ENCODE measurements at regions not wholly inside any gene's neighbourhood (a gene's known extent, or its start where the extent isn't known, plus 50 kb on each side); places are given as distances from the start of the nearest gene placed in this dataset.

DNA sequence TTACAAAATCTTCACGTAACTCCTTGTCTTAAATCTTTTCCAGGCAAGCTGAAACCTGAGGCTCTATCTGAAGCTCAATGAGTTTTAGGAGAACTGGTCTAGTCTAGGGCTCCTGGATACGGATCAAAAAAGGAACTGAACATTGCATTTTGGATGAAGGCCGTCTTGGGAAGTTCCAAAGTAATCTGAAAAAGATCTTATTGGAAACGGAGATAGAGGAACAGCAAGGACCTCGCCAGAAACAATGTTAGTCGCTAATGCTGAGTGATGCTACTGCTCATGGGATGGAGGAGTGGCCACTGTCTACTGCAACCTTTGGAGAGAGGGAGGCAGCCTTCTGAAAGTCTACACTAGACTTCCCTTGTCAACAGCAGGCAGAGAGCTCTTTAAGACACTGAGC, 91.4 kb upstream of the ATXN1 start:
- CTCF ChIA-PET = no interaction called here
- H3K14ac ChIP-seq (replicated peaks; ENCODE audit: low read depth, low read length) = no peak overlapping the region
- BruUV-seq (replicated peaks) = no TSS peak
- no CpG with 5 or more reads among the region's 6 CpGs for WGBS, 2 experiments (ENCODE audit: extremely low coverage in 2 of 2, insufficient read length in 1 of 2)
- H4K8ac ChIP-seq (ENCODE audit: low read depth in 2 of 2, low read length in 2 of 2) = no peak overlapping the region; a peak in 1 of 4 replicates
- no peak overlapping the region for H3K18ac ChIP-seq (ENCODE audit: low read depth, low read length)
- H4K5ac ChIP-seq (ENCODE audit: low read depth, low read length) = no peak overlapping the region
- no peak for DNase-seq
- no peak overlapping the region for H2AK9ac ChIP-seq (replicated peaks; ENCODE audit: low read depth, low read length, poor library complexity)
- dilution Hi-C loops (cut with HindIII; ENCODE audit: low sequenced_read_pairs, unreplicated experiment) = no loop called here
- H2BK15ac ChIP-seq (ENCODE audit: low read depth, low read length) = no peak overlapping the region
- H3K9ac ChIP-seq (ENCODE audit: low read depth, low read length) = no peak overlapping the region
- no peaks in the 10 kb centered on the region for H3K27me3 ChIP-seq (ENCODE audit: control insufficient read depth, insufficient read depth, low read length)
- no peak overlapping the region for H3K56ac ChIP-seq (ENCODE audit: extremely low read depth, insufficient read depth, low read length)
- POLR2A ChIA-PET (ENCODE audit: unreplicated experiment) = no interaction called here
- H3K4me3 ChIP-seq (ENCODE audit: insufficient read depth, low read depth, low read length) = no peak overlapping the region
- in situ Hi-C loops (cut with MboI; ENCODE audit: low sequenced_read_pairs) = no loop called here
- H3K27ac ChIP-seq (ENCODE audit: insufficient read depth, low read length) = no peak overlapping the region
- H2BK5ac ChIP-seq (ENCODE audit: low read depth, low read length, poor library complexity, severe bottlenecking) = no peak overlapping the region
- no peak overlapping the region; the same call in 1 of the 2 replicates for H2AK5ac ChIP-seq (ENCODE audit: low read depth, low read length)
- no peak for ATAC-seq (ENCODE audit: low read depth)
- H2AFZ ChIP-seq (replicated peaks; ENCODE audit: low read length, poor library complexity) = no peak overlapping the region
- no peaks in the 10 kb centered on the region for H4K20me1 ChIP-seq (ENCODE audit: insufficient read depth, low read length)
- TF ChIP-seq BHLHE40 (IDR thresholded peaks at IDR 0.05; ENCODE audit: low read depth, low read length) = no peak
- no peak for TF ChIP-seq MAFK (IDR thresholded peaks at IDR 0.05; ENCODE audit: low read depth, low read length)
- TF ChIP-seq CHD1 (IDR thresholded peaks at IDR 0.05; ENCODE audit: low read depth, low read length) = no peak
- TF ChIP-seq, protein P1, sequence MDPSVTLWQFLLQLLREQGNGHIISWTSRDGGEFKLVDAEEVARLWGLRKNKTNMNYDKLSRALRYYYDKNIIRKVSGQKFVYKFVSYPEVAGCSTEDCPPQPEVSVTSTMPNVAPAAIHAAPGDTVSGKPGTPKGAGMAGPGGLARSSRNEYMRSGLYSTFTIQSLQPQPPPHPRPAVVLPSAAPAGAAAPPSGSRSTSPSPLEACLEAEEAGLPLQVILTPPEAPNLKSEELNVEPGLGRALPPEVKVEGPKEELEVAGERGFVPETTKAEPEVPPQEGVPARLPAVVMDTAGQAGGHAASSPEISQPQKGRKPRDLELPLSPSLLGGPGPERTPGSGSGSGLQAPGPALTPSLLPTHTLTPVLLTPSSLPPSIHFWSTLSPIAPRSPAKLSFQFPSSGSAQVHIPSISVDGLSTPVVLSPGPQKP (IDR thresholded peaks at IDR 0.05; ENCODE audit: borderline replicate concordance, low read depth, low read length) = no peak
- TF ChIP-seq POLR2A (IDR thresholded peaks at IDR 0.05; ENCODE audit: low read depth, low read length) = no peak
- no peak for TF ChIP-seq NFE2L2 (IDR thresholded peaks at IDR 0.05; ENCODE audit: low read depth, low read length)
- intact Hi-C loops (cut with micrococcal nuclease) = no loop called here
- H3K9me3 ChIP-seq (ENCODE audit: control insufficient read depth, insufficient read depth, low read length) = no peaks in the 10 kb centered on the region
- H4K91ac ChIP-seq (ENCODE audit: insufficient read depth, low read depth, low read length) = no peak overlapping the region
- H2BK120ac ChIP-seq (ENCODE audit: low read depth, low read length) = peak overlapping the region; percentile 36; the same call in 1 of the 2 replicates
- H3K4me2 ChIP-seq (ENCODE audit: low read depth, low read length) = no peak overlapping the region
- H3K4ac ChIP-seq (ENCODE audit: low read depth, low read length) = no peak overlapping the region
- no peak overlapping the region for H3K23ac ChIP-seq (ENCODE audit: low read depth, low read length)
- H3K4me1 ChIP-seq (ENCODE audit: control insufficient read depth, insufficient read depth, low read length) = peaks cover 6% of the 10 kb centered on the region
- no peaks in the 10 kb centered on the region for H3K79me1 ChIP-seq (ENCODE audit: low read depth in 1 of 2, low read length in 2 of 2)
- H2BK20ac ChIP-seq (ENCODE audit: low read depth, low read length) = no peak overlapping the region
- H3K36me3 ChIP-seq (ENCODE audit: control insufficient read depth, insufficient read depth, low read length) = no peaks in the 10 kb centered on the region
- H3K9me1 ChIP-seq (ENCODE audit: insufficient read depth, low read length) = peaks cover 6% of the 10 kb centered on the region; the same call in 1 of the 2 replicates
